ENCODE measurements at regions not wholly inside any gene's neighbourhood (a gene's known extent, or its start where the extent isn't known, plus 50 kb on each side); places are given as distances from the start of the nearest gene placed in this dataset.

DNA sequence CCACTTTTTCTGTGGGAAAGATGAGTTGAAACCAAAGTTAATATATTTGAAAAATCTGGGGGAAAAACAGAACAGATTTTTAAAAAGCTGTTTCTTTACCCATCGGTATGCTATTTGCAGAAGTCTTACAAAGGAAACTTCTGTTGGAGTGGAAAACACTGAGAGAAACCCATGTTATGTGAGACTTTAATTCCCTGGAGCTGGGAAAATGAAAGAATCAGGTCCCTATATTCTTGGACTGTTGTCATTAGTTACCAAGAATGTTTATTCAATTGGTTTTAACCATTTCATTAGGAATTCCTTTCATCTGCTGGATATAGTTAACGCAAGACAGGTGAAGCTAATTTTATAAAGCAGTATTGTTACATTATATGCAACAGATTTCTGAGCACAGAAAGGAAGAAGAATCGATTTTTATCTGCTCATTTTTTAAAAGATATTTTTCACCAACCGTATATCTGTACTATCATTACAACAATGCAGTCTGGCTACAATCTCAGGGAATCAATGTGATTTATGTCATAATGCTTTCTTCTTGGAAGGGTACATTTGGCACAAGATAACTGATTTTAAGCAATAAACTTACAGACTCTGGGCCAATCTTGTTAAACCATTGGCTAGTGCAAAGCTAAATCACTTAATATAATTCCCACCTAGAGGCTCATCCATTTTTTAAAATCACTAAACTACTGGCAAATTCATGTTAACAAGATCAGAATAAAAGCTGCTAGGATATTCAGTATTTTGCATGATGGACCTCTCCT is 170.0 kb downstream of the MOXD1 start:
- Histone ChIP-seq H3K4me2 (ENCODE audit: low read length) (no peak overlapping the region), H3K36me3 (ENCODE audit: insufficient read depth, low read length) (no peaks in the 10 kb centered on the region; the same call in 1 of the 2 replicates), H2AFZ (ENCODE audit: low read length) (peak overlapping the region; percentile 22; the same call in 1 of the 2 replicates), H3K4me3 (ENCODE audit: low read depth, low read length, poor library complexity, severe bottlenecking) (no peak overlapping the region), H4K20me1 (ENCODE audit: insufficient read depth, low read length) (no peaks in the 10 kb centered on the region), H3K79me2 (ENCODE audit: insufficient read depth, low read depth, low read length) (no peaks in the 10 kb centered on the region), H3K27ac (ENCODE audit: low read depth, low read length, poor library complexity, severe bottlenecking) (no peak overlapping the region), H3K9me3 (ENCODE audit: low read length) (peaks cover 17% of the 10 kb centered on the region; the same call in 1 of the 2 replicates), H3K4me1 (ENCODE audit: insufficient read depth, low read length, poor library complexity, severe bottlenecking) (no peaks in the 10 kb centered on the region), H3K9me2 (ENCODE audit: insufficient read depth, low read length) (no peaks in the 10 kb centered on the region)
- TF ChIP-seq, protein P1, sequence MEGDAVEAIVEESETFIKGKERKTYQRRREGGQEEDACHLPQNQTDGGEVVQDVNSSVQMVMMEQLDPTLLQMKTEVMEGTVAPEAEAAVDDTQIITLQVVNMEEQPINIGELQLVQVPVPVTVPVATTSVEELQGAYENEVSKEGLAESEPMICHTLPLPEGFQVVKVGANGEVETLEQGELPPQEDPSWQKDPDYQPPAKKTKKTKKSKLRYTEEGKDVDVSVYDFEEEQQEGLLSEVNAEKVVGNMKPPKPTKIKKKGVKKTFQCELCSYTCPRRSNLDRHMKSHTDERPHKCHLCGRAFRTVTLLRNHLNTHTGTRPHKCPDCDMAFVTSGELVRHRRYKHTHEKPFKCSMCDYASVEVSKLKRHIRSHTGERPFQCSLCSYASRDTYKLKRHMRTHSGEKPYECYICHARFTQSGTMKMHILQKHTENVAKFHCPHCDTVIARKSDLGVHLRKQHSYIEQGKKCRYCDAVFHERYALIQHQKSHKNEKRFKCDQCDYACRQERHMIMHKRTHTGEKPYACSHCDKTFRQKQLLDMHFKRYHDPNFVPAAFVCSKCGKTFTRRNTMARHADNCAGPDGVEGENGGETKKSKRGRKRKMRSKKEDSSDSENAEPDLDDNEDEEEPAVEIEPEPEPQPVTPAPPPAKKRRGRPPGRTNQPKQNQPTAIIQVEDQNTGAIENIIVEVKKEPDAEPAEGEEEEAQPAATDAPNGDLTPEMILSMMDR (conservative IDR thresholded peaks at IDR 0.05; ENCODE audit: low read length) = no peak
- TF ChIP-seq EZH2phosphoT487 (IDR thresholded peaks at IDR 0.05; ENCODE audit: borderline replicate concordance, low read depth, low read length) = no peak
- BruUV-seq (replicated peaks) = no TSS peak
- no peak for DNase-seq (ENCODE audit: low spot score)
- ChIA-PET CTCF (ENCODE audit: unreplicated experiment) (no interaction called here), POLR2A (interaction anchor here (0.6 to 2.4 kb wide), 8 partner anchors 8 to 213 kb away, joined by 3 to 11 read pairs (median 3); no protein-coding TSS in a partner anchor)
- intact Hi-C loops (cut with micrococcal nuclease; ENCODE audit: unreplicated experiment) = no loop called here

DNA sequence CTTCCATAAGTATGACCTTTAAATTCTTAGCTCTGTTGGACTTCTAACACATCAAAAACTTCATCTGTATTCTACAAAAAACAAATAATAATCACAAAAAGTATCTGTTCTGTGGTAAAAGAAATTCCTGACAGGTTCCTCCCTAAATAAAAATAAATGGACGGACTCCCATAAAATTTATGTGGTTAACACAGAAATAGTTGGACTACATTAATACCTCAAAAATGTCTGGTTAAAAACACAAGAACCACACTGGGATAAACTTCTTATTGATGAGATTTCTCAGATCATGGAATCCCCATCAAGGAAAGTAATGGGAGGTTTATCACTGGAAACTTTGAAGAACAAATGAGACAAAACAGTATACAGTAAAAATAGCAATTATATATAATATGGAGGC is 172.4 kb downstream of the MOXD1 start:
- no peak overlapping the region for H3K4me3 ChIP-seq (ENCODE audit: low read depth, low read length, poor library complexity, severe bottlenecking)
- no peak overlapping the region for H2AFZ ChIP-seq (ENCODE audit: low read length)
- no peaks in the 10 kb centered on the region for H3K79me2 ChIP-seq (ENCODE audit: insufficient read depth, low read depth, low read length)
- CTCF ChIA-PET (ENCODE audit: unreplicated experiment) = no interaction called here
- no TSS peak for BruUV-seq (replicated peaks)
- no peak for TF ChIP-seq EZH2phosphoT487 (IDR thresholded peaks at IDR 0.05; ENCODE audit: borderline replicate concordance, low read depth, low read length)
- TF ChIP-seq, protein P1 (conservative IDR thresholded peaks at IDR 0.05; ENCODE audit: low read length) = no peak
- H3K36me3 ChIP-seq (ENCODE audit: insufficient read depth, low read length) = no peaks in the 10 kb centered on the region; the same call in 1 of the 2 replicates
- no peaks in the 10 kb centered on the region for H3K4me1 ChIP-seq (ENCODE audit: insufficient read depth, low read length, poor library complexity, severe bottlenecking)
- DNase-seq (ENCODE audit: low spot score) = no peak
- intact Hi-C loops (cut with micrococcal nuclease; ENCODE audit: unreplicated experiment) = no loop called here
- H4K20me1 ChIP-seq (ENCODE audit: insufficient read depth, low read length) = no peaks in the 10 kb centered on the region
- H3K9me3 ChIP-seq (ENCODE audit: low read length) = peaks cover 24% of the 10 kb centered on the region; the same call in 1 of the 2 replicates
- POLR2A ChIA-PET = interaction anchor here (0.6 to 1.4 kb wide), 3 partner anchors 10 to 207 kb away, joined by 3 to 7 read pairs (median 6); no protein-coding TSS in a partner anchor
- H3K27ac ChIP-seq (ENCODE audit: low read depth, low read length, poor library complexity, severe bottlenecking) = no peak overlapping the region
- H3K4me2 ChIP-seq (ENCODE audit: low read length) = no peak overlapping the region
- H3K9me2 ChIP-seq (ENCODE audit: insufficient read depth, low read length) = no peaks in the 10 kb centered on the region

DNA sequence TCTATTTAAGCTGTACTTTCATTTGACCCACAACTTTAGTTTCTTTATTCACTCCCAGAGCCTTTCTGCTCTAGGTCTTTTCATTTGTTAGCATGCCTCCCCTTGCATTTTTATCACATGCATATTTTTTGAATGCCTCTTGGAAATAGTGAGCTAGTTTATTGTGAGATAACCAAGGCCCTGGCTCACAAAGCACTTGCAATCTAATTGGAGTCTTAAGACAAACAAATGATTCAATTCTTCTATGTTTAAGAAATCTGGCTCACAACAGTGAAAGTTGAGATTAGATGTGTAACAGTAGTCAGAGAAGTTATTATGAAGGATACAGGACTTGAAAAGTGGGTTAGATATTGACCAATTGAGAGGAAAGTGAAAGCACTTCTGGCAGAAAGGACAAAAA is 173.4 kb downstream of the MOXD1 start:
- intact Hi-C loops (cut with micrococcal nuclease; ENCODE audit: unreplicated experiment) = no loop called here
- Histone ChIP-seq H3K27ac (ENCODE audit: low read depth, low read length, poor library complexity, severe bottlenecking) (no peak overlapping the region), H3K9me2 (ENCODE audit: insufficient read depth, low read length) (no peaks in the 10 kb centered on the region), H3K79me2 (ENCODE audit: insufficient read depth, low read depth, low read length) (no peaks in the 10 kb centered on the region), H3K36me3 (ENCODE audit: insufficient read depth, low read length) (no peaks in the 10 kb centered on the region; the same call in 1 of the 2 replicates), H4K20me1 (ENCODE audit: insufficient read depth, low read length) (no peaks in the 10 kb centered on the region), H3K4me1 (ENCODE audit: insufficient read depth, low read length, poor library complexity, severe bottlenecking) (no peaks in the 10 kb centered on the region), H2AFZ (ENCODE audit: low read length) (no peak overlapping the region), H3K4me3 (ENCODE audit: low read depth, low read length, poor library complexity, severe bottlenecking) (no peak overlapping the region), H3K9me3 (ENCODE audit: low read length) (peaks cover 28% of the 10 kb centered on the region; the same call in 1 of the 2 replicates), H3K4me2 (ENCODE audit: low read length) (no peak overlapping the region)
- ChIA-PET CTCF (ENCODE audit: unreplicated experiment) (no interaction called here), POLR2A (interaction anchor here (1.4 kb wide), 1 partner anchor 9 kb away, joined by 7 read pairs; no protein-coding TSS in a partner anchor)
- no peak for DNase-seq (ENCODE audit: low spot score)
- TF ChIP-seq, protein P1 (conservative IDR thresholded peaks at IDR 0.05; ENCODE audit: low read length) = no peak
- no peak for TF ChIP-seq EZH2phosphoT487 (IDR thresholded peaks at IDR 0.05; ENCODE audit: borderline replicate concordance, low read depth, low read length)
- BruUV-seq (replicated peaks) = no TSS peak
